GM21576 (cell line): ENCODE measurements at regions not wholly inside any gene's neighbourhood (a gene's known extent, or its start where the extent isn't known, plus 50 kb on each side); places are given as distances from the start of the nearest gene placed in this dataset.

Experiments used
- ATAC-seq: cut with Tn5 transposase; IDR thresholded peaks from one replicate; pipeline ENCODE4 v1.9.1; 2021; ENCODE audit warnings: mild to moderate bottlenecking, moderate library complexity; ENCODE audit not compliant: unreplicated experiment

- no peak for ATAC-seq
These were observed 679.2 kb downstream of the NLGN4X start for GRCh38 chrX:5549512-5549911.

DNA sequence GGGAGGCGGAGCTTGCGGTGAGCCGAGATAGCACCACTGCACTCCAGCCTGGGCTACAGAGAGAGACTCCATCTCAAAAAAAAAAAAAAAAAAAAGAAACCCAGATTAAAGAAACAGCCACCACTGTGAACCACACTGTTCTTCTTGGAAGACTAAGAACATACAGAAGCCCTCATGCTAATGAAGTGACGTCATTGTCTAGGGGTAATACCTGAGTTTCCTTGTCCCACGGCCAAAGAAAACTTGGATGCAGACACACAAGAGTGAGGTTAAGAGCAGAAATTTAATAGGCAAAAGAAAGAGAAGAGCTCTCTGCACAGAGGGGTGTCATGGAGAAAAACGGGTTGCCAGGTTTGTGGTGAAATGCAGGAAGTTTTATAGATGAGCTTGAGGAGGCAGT lies 691.6 kb downstream of the NLGN4X start:
- ATAC-seq, result no peak

- ATAC-seq, result no peak
These were observed 692.4 kb downstream of the NLGN4X start for GRCh38 chrX:5536261-5536660.

DNA sequence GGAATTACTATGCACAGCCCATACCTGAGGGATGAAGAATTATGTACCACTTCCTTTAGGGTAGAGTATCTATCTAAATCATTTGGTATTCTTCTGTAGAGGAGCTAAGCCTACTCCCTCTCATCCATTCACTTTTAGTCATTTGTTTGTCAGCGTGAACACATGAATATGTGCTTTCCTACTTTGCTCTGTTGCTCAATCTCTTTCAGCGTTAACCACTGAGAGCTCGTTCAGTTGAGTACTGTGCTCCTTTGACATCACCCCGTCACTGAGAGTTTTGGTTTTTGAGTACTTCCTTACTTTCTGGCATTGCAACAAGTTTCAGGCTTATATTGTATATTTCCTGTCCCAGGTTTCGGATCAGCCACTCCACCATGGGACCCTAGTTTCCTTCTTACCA lies 700.6 kb downstream of the NLGN4X start:
- no peak for ATAC-seq

DNA sequence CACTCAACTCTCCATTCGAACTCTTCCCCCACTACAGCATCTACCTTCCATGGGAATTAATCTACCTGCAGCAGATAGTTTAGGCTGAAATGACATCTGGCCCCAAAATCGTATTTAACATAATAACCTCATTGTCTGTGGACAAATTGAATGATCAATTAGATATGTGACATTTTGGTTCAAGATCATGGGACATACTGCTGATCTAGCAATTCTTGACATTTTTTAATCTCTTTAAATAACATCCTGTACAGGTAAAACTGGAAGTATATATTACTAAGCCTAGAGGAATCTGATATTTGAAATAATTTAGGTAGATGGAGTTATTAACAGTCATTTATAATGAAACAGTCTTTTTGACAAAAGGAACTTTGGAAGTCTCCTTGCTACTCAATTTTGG lies 702.5 kb downstream of the NLGN4X start:
- ATAC-seq, result no peak

DNA sequence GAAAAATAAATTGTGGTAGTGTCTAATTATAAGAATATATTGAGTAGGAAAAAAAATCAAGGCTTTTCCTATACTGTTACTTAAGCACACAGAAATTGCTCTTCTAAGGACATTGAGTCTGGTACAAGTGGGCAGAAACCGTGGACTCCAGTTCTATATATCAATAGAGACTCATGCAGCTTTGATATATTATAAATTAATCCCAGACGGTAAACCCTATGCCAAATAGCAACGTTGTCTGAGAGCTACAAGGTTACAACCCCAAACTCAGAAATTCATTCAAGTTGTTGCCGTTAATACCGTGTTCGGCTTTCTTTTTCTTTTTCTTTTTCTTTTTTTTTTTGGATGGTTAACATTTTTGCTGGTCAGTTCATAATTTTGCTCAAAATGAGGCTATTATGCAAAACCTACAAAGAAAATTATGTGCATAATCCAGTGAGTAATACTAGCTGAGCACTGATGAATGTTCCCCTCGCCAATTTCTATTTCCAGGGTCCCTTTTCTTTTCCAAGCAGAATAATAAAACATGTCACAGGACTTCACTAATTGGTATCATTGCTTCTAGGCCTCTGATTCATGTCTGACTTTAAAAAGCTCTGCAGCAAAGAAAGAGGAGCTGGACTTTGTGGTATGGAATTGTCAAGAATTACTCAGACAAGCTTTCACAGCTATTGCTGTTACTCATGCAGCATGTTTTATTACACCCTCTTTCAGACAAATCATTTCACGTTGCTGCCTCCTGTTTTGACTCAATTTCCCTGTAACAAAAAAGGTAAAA lies 737.7 kb downstream of the NLGN4X start:
- no peak for ATAC-seq

GRCh38 chrX:5474282-5474681 lies 754.4 kb downstream of the NLGN4X start:
- ATAC-seq, result no peak

DNA sequence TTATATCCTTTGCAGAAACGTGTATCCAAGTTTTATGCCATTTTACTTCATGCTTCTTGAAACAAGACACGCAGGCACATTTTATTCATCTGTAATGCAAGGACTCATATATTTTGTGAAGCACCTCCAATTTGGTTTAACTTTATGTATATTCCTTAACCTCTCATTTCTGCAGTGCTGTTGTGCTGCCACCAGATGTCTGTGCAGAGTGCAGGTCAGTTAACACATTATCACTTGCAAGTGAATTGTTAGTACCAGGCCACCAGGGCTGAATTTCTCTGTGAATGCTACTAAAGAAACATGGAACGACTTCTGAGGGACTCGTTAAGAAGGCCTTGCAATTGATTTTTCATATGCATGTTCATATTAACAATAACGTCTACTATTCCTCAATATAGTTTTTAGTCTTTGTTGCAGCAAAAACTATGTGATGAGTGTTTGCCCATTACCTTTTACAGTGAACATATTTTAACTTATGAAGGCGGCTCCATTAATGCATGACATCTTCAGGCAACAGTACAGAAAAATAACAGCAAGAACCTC lies 770.3 kb downstream of the NLGN4X start:
- ATAC-seq, result no peak

GRCh38 chrX:5449323-5449722 lies 779.3 kb downstream of the NLGN4X start:
- no peak for ATAC-seq

GRCh38 chrX:5431823-5432222 lies 796.8 kb downstream of the NLGN4X start:
- ATAC-seq, result no peak

DNA sequence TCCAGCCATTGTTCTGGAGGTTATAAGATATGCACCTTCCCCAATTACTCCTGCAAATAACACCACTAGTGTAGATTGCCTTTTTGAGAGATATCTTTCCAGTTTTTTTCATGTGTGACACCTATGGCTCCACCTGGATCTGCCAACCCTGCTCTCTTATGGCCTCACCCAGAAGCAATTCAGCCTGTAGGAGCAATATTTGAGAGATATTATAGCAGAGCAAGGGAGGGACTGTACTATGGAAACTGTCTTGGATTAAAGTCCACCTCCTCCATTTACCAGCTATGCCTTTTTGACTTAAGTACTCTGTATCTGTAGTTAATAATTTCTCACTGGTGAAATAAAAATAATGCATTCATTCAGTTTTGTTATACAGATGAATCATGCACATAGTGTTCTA lies 803.5 kb downstream of the NLGN4X start:
- no peak for ATAC-seq

GRCh38 chrX:5417381-5417780 lies 811.3 kb downstream of the NLGN4X start:
- no peak for ATAC-seq

DNA sequence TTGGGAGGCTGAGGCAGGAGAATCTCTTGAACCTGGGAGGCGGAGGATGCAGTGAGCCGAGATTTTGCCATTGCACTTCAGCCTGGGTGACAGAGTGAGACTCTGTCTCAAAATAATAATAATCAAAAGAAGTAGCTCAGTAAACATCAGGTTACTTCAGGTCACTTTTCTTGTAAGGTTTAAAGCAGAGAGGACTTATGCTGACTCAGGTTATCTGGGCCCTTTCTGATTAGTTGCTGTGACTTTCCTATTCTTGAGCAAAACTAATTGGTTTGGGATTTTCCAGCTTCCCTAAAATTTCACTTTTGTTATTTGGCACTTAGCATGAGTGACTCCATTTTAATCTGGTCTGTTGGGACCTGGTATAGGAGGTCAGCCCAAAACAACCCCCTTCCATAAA lies 812.9 kb downstream of the NLGN4X start:
- ATAC-seq, result no peak

- ATAC-seq, result no peak
These were observed 819.6 kb downstream of the NLGN4X start for GRCh38 chrX:5409106-5409505.

DNA sequence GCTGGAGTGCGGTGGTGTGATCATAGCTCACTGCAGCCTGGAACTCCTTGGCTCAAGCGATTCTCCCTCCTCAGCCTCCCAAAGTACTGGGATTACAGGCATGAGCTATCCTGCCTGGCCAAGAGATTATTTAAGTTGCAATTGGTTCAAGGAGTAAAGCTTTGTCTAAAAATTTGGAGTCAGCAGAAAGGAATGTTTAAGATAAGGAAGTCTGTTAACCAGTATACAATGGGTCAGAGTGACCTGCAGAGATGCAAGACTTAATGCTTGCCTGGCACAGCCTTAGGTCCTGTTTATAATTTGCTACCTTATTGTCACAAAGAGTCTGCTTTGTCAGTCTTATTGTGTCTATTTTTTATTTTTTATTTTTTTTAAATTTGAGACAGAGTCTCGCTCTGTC lies 826.2 kb downstream of the NLGN4X start:
- no peak for ATAC-seq

- no peak for ATAC-seq
These were observed 829.3 kb downstream of the NLGN4X start for GRCh38 chrX:5399403-5399802.

DNA sequence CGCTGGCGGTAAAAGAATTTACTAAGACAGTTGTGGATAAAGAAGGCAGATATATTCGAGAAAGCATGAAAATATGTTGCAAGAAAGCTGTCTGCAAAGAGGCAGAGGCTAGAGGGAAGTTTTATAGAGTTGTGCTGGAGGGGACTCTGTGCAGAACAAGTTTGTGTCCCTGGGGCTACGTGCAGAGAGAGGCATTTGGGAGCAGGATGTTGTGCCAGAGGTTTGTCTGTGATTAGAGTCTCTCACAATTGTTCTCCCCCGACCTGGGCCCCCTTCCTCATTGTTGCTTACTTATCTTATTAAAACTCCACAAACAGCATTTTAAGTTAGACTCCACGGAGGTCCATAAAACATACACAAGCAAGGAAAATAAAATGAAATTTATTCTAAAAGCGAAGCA lies 831.3 kb downstream of the NLGN4X start:
- no peak for ATAC-seq

DNA sequence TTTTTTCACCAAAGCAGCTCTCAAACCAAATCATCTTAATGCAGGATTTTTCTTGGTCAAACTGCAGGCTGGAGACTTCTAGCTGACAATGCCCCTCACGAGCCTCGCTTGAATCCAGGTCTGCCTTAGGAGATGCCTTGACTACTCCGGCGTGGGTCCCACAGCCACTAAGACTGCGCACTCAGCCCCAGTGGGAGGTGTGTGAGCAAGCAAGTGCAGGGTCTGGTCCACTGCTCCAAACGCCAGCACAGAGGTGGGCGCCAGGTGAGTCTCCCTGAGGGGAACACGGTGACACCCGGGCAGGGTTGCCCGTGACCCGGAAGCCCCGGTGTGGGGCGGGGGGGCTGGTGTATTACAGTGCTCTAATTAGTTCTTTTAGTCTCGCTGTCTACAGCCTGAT lies 838.3 kb downstream of the NLGN4X start:
- no peak for ATAC-seq

DNA sequence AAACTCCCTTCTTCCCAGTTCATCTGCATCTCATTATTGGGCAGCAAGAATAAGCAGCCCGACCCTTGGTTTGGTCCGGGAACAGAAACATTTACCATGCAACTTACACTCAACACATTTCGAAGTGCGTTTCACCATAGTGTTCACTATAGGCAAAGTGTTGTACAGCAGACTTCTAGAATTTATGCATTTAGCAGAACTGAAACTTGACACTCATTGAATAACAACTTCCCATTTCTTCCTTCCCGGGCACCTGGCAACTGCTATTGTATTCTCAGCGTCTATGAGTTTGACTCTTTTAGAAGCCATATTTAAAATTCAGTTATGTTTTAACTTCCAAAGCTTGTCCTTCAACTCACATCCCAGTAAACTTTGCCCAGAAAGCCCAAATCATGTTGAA lies 840.6 kb downstream of the NLGN4X start:
- no peak for ATAC-seq

DNA sequence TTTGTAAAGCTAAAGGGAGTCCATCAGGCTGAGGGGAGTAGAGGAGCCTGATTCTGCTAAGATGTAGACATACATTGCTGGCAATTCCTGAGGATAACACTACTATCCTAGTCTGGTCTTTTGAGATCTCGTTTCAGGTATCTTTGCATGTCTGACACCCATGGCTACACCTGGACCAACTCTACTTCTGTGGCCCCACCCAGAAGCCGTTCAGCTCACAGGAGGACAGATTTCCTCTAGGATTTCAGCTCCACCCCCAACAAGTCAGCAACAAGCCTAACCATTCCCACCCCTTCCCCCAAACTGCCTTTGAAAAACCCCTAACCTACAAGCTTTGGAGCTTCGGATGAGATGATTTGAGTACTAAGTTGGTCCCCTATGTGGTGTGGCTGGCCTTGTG lies 848.2 kb downstream of the NLGN4X start:
- ATAC-seq, result no peak

DNA sequence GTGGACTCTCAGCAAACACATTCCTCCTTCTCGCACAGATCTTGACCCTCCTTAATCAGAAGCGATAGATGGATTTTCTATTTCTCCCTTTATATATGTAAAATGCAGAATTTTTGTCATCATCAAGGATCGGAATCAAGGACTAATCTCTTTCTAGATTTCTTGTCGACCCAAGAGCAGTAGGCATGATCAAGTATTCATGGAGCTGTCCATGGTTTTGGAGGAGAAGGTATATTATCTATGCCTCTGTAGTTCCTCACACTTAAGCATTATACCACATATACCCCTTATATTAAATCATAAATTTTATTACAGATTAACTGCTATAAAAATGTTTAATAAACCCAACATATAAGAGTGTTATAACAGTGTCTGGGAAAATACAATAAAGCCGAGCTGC lies 886.8 kb downstream of the NLGN4X start:
- no peak for ATAC-seq

GRCh38 chrX:5337160-5337559 lies 891.5 kb downstream of the NLGN4X start:
- no peak for ATAC-seq

GRCh38 chrX:5324546-5324945 lies 904.1 kb downstream of the NLGN4X start:
- ATAC-seq, result no peak
